ENCODE measurements at regions not wholly inside any gene's neighbourhood (a gene's known extent, or its start where the extent isn't known, plus 50 kb on each side); places are given as distances from the start of the nearest gene placed in this dataset.

- ATAC-seq, result no peak
- TF ChIP-seq, protein P1, sequence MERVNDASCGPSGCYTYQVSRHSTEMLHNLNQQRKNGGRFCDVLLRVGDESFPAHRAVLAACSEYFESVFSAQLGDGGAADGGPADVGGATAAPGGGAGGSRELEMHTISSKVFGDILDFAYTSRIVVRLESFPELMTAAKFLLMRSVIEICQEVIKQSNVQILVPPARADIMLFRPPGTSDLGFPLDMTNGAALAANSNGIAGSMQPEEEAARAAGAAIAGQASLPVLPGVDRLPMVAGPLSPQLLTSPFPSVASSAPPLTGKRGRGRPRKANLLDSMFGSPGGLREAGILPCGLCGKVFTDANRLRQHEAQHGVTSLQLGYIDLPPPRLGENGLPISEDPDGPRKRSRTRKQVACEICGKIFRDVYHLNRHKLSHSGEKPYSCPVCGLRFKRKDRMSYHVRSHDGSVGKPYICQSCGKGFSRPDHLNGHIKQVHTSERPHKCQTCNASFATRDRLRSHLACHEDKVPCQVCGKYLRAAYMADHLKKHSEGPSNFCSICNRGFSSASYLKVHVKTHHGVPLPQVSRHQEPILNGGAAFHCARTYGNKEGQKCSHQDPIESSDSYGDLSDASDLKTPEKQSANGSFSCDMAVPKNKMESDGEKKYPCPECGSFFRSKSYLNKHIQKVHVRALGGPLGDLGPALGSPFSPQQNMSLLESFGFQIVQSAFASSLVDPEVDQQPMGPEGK (CRISPR knock-in tag; IDR thresholded peaks at IDR 0.05; ENCODE audit: borderline replicate concordance), result no peak
- TF ChIP-seq ZNF565 (CRISPR knock-in tag; conservative IDR thresholded peaks at IDR 0.05; ENCODE audit: low read depth), result no peak
- no peak for TF ChIP-seq POU6F1 (CRISPR knock-in tag; IDR thresholded peaks at IDR 0.05; ENCODE audit: borderline replicate concordance, low read depth)
- TF ChIP-seq ISL1 (CRISPR knock-in tag; IDR thresholded peaks at IDR 0.05), result no peak
- TF ChIP-seq OSR1 (CRISPR knock-in tag; IDR thresholded peaks at IDR 0.05), result no peak
- no peak for TF ChIP-seq PPARA (CRISPR knock-in tag; IDR thresholded peaks at IDR 0.05; ENCODE audit: borderline replicate concordance)
- TF ChIP-seq SNAI2 (CRISPR knock-in tag; IDR thresholded peaks at IDR 0.05), result no peak
- TF ChIP-seq BACH2 (CRISPR knock-in tag; IDR thresholded peaks at IDR 0.05; ENCODE audit: borderline replicate concordance), result no peak
- TF ChIP-seq, protein P2, sequence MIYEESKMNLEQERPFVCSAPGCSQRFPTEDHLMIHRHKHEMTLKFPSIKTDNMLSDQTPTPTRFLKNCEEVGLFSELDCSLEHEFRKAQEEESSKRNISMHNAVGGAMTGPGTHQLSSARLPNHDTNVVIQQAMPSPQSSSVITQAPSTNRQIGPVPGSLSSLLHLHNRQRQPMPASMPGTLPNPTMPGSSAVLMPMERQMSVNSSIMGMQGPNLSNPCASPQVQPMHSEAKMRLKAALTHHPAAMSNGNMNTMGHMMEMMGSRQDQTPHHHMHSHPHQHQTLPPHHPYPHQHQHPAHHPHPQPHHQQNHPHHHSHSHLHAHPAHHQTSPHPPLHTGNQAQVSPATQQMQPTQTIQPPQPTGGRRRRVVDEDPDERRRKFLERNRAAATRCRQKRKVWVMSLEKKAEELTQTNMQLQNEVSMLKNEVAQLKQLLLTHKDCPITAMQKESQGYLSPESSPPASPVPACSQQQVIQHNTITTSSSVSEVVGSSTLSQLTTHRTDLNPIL (CRISPR knock-in tag; IDR thresholded peaks at IDR 0.05; ENCODE audit: low read depth), result no peak
- no peak for TF ChIP-seq TOX (CRISPR knock-in tag; IDR thresholded peaks at IDR 0.05; ENCODE audit: borderline replicate concordance)
- TF ChIP-seq ZFP30 (CRISPR knock-in tag; IDR thresholded peaks at IDR 0.05), result no peak
- no peak for TF ChIP-seq ZFP3 (CRISPR knock-in tag; IDR thresholded peaks at IDR 0.05)
- no peak for TF ChIP-seq ZNF8 (CRISPR knock-in tag; IDR thresholded peaks at IDR 0.05)
- no peak for TF ChIP-seq GLIS3 (CRISPR knock-in tag; IDR thresholded peaks at IDR 0.05)
- no peak for TF ChIP-seq TSHZ2 (CRISPR knock-in tag; IDR thresholded peaks at IDR 0.05)
- TF ChIP-seq CSDC2 (CRISPR knock-in tag; IDR thresholded peaks at IDR 0.05), result no peak
- no peak for TF ChIP-seq ESRRG (CRISPR knock-in tag; IDR thresholded peaks at IDR 0.05)
- TF ChIP-seq RARB (CRISPR knock-in tag; IDR thresholded peaks at IDR 0.05), result no peak
- no peak for TF ChIP-seq ZC3H10 (CRISPR knock-in tag; IDR thresholded peaks at IDR 0.05)
Measured at GRCh38 chr5:104928906-104929520, 1366.4 kb upstream of the NUDT12 start.

GRCh38 chr5:104915226-104915625, 1352.6 kb upstream of the NUDT12 start:
- ATAC-seq, result no peak
- TF ChIP-seq ZNF565 (CRISPR knock-in tag; conservative IDR thresholded peaks at IDR 0.05; ENCODE audit: low read depth) (no peak), POU6F1 (CRISPR knock-in tag; IDR thresholded peaks at IDR 0.05; ENCODE audit: borderline replicate concordance, low read depth) (no peak), TSHZ2 (CRISPR knock-in tag; IDR thresholded peaks at IDR 0.05) (no peak), ZC3H10 (CRISPR knock-in tag; IDR thresholded peaks at IDR 0.05) (no peak), PPARA (CRISPR knock-in tag; IDR thresholded peaks at IDR 0.05; ENCODE audit: borderline replicate concordance) (no peak), GLIS3 (CRISPR knock-in tag; IDR thresholded peaks at IDR 0.05) (no peak), ESRRG (CRISPR knock-in tag; IDR thresholded peaks at IDR 0.05) (no peak), ZFP3 (CRISPR knock-in tag; IDR thresholded peaks at IDR 0.05) (no peak), ISL1 (CRISPR knock-in tag; IDR thresholded peaks at IDR 0.05) (no peak), SNAI2 (CRISPR knock-in tag; IDR thresholded peaks at IDR 0.05) (no peak), ZNF70 (CRISPR knock-in tag; IDR thresholded peaks at IDR 0.05) (no peak), ZNF8 (CRISPR knock-in tag; IDR thresholded peaks at IDR 0.05) (no peak), ARNTL (CRISPR knock-in tag; IDR thresholded peaks at IDR 0.05; ENCODE audit: borderline replicate concordance, low read depth) (no peak), RARB (CRISPR knock-in tag; IDR thresholded peaks at IDR 0.05) (no peak), TCF4 (CRISPR knock-in tag; IDR thresholded peaks at IDR 0.05; ENCODE audit: borderline replicate concordance) (no peak)
